Limb (tissue), 2 donors: ENCODE measurements at regions not wholly inside any gene's neighbourhood (a gene's known extent, or its start where the extent isn't known, plus 50 kb on each side); places are given as distances from the start of the nearest gene placed in this dataset.
"Not testable (repeated sequence)": the region's sequence is repeated elsewhere in the genome, so short reads cannot be mapped to it uniquely, and the experiment has no call there.

ENCODE experiments used
- DNase-seq, 2 donors: peaks; one replicate each; pipeline ENCODE4 v3.0.0-alpha.2; 2016; ENCODE audit errors: extremely low spot score in 2 of 2

DNA sequence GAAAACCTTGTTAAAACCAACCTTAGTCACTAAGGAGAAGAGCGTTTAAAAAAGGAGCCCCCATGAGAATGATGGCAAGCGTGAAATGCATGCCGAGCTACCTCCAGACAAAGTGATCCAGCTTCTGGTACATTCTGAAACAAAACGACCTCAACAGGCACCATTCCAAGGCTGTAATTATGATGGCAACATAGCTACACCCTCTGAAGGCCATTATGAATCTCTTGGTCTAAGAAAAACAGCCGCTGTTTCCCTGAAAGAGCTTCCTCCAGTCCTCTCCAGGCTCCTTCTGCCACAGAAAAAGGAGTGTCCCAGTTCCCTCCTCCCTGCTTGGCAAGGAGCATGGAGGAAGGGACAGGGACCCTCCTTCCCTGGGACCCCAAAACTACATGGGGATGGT lies 50.0 kb upstream of the ABLIM1 start:
- DNase-seq, result no peak

DNA sequence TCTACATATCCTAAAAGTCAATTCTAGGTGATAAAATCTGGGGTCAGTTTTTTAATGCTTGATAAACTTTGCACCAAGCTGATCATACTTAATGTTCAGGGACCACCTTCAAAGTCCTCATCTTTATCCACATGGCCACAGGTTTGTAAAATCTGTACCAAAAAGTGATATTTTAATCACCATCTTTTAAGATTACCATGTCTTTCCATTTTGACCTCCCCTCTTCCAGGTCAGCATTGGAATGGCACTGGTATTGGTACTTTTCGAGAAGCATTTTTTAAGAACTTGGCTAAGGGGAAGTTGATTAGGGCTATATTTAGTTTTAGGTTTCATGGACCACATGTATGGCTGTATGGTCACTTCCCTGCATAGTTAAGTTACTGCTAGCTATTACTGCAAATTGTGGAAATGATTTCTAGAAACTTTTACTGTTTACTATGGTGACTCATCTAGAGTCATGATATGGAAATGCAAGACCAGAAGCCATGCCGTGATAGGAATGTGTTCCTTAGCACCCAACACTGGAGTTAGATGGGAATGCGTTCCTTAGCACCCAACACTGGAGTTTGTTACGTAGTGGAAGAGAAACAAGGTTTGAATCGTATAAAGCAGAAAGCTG lies 50.8 kb upstream of the ABLIM1 start:
- no peak for DNase-seq

DNA sequence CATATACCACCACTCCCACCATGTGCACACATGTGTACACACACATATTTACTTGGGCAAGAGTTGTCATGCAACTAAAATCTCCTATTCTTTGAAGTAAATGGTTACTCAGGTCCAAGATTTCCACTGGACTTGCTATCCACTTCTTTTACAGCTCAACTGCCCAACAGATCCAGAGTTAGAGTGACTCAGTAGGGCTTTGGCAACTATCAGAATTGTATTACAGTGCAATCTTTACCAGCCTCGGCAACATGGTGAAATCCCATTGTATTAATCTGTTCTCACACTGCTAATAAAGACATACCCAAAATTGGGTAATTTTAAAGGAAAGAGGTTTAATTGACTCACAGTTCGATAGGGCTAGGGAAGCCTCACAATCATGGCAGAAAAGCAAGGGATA lies 51.9 kb upstream of the ABLIM1 start:
- DNase-seq, result no peak

DNA sequence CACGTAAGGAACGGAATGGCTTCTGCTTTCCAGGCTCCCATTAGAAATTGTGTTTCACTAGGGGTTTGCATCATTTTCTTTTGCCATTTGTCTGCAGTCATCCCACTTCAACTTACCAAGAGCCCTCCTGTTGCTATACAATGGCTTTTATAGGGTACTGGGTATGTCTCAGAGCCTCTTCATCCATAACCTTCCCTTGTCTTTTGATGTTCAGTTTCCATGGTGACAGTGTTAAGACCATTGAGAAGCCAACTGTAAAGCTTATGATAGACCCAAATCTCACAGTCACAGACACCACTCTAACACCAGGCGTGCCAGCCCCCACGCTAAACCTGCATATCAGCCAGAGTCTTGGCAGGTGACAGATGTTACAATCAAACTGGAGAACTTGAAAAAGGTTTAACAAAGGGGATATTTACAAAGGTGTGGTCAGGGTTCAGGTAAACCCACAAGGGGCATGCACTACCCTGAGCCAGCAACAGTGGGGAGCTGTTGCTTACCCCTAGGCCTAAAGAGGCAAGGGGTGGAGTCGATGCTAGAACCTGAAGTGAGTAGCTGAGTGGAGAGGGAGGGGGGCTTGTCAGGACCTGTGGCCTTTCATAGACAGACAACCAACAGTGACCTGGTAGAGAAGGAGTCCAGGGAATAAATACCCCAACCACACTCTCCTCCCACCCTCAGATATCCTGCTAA lies 53.2 kb upstream of the ABLIM1 start:
- no peak for DNase-seq

DNA sequence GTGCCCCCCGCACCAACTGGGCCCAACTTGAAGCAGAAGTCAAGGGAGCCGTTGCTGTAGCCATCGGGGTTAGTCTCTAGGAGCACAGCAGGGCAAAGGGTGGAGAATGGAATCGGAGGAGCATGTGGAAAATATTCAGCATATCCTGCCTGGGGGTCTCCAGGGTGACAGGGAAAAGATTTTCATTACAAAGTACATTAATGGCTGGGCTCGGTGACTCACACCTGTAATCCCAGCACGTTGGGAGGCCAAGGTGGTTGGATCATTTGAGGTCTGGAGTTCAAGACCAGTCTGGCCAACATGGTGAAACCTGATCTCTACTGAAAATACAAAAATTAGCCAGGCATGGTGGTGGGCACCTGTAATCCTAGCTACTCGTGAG lies 53.8 kb upstream of the ABLIM1 start:
- no peak for DNase-seq

DNA sequence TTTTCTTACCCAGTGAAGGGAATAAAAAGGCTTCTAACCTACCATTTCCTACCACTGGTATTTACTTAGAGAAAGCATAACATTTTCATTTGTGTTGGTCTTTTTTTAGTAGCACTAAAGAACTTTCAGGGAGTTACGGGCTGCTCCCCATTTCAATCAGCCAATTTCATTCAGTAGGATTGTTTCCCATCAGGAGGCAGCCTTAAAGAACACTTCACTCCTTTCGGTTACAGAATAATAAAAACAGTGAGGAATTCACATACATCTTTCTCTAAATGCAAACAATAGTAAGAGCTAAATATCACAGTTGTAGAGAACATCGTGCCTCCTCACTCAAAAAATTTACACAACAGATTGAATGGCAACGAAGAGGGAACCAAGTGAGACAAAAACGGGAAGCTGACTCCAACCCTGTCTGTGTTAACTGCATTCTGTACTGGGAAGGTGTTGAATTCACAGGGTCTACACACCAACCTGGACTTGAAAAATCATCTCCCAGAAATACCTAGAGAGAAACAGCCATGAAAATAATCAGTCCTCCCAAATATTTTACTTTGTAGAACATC lies 55.5 kb upstream of the ABLIM1 start:
- DNase-seq, result no peak

DNA sequence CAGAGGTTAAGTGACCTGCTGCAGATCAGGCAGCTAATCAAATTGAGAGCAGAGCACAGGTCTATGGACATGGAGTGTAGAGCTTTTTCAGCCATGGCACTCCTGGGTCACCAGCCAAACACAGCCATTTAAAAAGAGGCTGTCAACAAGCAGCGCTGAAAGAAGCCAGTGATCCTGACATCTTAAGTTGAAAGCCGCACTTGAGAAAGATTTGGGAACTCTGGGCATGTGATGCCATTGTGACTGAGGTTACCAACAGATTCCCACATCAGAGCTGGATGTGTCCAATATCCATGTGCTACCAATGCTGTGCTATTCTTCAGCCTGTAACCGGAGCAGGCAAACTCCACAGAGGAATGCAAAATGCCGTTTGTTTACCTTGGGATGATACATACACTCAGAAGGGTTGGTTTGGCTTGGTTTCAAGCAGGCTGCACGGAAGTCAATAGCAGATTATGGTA lies 56.2 kb upstream of the ABLIM1 start:
- DNase-seq, result no peak

DNA sequence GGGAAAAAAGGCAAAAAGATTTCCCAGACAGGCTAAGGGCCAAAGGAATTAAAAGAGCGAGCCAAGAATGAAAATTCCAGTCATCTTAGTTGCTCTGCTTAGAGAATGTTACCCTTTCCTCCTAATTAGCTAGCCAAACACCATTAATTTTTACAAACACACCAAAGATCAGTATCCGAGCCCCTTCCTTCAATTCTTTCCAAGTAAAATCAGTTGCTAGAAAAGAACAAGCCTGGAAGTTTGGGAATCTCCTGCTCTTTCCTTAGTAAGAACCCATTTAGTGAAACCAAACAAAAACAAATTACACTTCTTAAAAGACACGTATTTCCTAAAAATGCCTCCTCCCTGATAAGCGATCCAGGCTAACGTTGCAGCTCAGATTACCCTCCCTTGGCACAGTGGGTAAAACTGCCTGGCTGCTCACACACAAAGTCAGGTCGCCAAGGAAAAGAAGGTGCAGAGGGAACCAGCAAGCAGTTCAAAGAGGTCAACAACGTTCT lies 57.1 kb upstream of the ABLIM1 start:
- DNase-seq, result no peak

DNA sequence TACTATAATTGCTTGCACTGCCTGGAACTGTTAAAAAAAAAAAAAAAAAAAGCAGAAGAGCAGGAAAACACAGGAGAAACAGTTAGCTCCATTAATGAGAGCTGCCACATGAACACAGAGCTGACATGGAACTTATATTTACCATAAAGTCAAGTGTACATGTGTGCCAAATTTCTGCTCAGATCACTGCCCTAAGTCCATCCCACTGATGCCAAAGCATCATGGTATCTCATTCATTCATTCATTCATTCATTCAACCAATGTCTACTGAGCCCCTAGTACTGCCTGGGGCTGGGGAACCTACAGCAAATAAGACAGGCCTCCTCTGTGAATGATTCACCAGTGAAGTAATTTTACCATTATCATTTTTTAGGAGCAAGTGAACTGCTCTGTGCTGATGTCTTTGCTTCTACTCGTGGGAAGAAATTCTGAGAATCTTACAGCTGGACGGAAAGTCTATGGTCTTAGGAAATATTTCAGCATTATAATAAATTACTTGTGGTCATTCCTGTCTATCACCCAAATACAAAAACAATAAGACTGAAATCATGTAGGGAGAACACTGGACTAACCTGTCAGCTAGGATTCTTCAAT lies 58.8 kb upstream of the ABLIM1 start:
- DNase-seq, result no peak

DNA sequence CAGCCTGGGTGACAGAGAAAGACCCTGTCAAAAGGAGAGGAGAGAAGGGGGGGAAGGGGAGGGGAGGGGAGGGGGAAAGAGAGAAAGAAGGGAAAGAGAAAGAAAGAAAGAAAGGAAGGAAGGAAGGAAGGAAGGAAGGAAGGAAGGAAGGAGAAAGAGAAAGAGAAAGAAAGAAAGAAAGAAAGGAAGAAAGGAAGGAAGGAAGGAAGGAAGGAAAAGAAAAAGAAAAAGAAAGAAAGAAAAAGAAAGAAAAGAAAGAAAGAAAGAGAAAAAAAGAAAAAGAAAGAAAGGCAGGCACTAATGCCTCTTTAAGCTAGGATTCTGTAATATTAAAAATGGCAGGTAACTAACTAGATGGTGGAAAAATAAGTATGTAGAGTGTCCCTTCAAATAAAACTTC lies 59.8 kb upstream of the ABLIM1 start:
- not testable (repeated sequence) for DNase-seq

DNA sequence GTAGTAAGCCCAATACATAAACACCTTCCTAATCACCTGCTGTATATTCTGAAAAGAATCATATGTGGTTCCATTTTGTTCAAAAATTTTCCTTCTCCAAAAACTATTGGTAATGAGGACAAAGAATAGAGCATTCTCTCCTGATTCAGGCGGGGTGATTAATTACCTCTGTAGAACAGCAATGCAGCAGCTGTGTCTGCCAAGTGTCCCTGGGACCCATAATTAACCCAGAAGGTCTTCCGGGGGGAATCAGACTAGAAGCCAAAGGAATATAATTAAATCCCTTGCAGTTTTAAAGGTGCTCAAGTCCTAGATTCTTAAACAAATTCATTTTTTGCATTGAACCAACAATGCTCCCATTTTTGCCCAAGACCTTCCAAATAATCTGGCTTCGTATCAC lies 60.3 kb upstream of the ABLIM1 start:
- no peak for DNase-seq

DNA sequence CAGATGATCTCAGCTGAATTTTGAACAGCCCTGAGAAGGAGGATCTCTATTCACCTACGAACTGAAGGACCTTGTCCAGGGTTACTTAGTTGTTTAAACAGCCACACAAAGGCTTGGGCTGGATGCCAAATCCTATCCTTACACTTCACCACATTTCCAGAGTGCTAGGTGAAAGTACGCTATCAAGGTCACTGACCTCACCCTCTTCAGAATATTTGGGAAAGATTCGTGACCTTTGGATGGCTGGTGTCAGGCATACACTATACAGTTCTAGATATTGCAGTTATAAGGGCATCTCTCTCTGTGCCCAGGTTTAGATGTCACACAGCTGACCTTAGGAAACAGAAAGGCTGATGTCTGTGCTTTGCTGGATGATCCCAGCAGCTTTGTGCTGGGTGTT lies 61.2 kb upstream of the ABLIM1 start:
- no peak for DNase-seq

DNA sequence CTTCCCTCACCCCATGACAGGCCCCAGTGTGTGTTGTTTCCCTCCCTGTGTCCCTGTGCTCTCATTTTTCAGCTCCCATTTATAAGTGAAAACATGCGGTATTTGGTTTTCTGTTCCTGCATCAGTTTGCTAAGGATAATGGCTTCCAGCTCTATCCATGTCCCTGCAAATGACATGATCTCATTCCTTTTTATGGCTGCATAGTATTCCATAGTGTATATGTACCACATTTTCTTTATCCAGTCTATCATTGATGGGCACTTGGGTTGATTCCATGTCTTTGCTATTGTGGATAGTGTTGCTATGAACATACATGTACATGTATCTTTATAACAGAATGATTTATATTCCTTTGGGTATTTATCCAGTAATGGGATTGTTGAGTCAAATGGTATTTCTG lies 61.9 kb upstream of the ABLIM1 start:
- not testable (repeated sequence) for DNase-seq

DNA sequence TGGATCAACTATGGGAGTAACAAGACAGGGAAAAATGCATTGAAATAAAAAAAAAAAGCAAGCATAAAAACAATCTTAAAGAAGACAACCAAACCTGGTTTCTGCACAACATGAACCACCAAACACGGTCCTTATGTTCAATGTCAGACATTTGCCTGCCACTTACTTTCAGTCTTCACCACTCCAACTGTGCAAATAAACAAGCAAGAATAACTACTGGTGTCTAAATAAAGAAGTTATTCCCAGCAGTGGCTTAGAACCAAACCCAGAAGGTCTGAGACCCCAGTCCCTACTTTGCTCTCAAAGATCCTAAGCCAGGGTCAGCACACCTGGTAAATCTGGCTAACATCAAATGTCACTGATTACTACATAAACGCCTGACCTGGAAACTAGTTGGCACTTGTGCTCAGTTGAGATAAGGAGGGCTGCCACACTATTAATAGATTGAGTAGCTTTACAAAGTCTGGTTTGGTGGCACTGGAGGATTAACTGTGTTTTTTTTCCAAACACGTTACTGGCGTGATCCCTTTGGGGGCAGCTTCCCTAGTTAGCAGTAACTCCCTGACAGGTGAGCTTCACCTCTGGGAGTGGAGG lies 62.7 kb upstream of the ABLIM1 start:
- DNase-seq, result no peak

DNA sequence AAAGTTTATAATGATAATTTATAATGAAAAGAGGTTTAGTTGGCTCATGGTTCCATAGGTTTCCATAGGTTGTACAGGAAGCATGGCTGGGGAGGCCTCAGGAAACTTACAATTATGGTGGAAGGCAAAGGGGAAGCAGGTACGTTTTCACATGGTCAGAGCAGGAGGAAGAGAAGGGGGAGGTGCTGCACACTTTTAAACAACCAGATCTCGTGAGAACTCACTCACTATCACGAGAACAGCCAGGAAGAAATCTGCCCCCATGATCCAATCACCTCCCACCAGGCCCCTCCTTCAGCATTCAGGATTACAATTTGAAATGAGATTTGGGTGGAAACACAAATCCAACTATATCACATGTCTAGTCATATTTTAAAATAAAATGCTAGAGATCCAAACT lies 64.1 kb upstream of the ABLIM1 start:
- not testable (repeated sequence) for DNase-seq

DNA sequence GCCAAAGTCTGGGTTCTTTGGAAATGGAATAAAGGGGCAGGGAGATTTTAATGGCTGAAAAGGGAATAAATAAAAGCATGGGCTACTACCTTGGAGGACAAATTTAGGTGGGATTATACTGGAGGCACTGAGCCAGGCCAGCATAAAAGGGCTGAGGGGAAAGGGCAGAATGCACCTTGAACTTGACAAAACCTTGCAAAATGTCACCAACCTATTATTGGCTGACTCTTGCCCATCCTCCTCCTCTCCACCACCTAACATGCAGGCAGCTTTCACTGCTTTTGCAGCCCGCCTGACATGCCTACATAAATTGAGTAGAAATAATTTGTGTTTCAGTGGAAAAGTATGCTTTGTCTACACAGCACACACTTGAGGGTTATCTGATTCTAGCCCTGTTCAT lies 65.3 kb upstream of the ABLIM1 start:
- no peak for DNase-seq

DNA sequence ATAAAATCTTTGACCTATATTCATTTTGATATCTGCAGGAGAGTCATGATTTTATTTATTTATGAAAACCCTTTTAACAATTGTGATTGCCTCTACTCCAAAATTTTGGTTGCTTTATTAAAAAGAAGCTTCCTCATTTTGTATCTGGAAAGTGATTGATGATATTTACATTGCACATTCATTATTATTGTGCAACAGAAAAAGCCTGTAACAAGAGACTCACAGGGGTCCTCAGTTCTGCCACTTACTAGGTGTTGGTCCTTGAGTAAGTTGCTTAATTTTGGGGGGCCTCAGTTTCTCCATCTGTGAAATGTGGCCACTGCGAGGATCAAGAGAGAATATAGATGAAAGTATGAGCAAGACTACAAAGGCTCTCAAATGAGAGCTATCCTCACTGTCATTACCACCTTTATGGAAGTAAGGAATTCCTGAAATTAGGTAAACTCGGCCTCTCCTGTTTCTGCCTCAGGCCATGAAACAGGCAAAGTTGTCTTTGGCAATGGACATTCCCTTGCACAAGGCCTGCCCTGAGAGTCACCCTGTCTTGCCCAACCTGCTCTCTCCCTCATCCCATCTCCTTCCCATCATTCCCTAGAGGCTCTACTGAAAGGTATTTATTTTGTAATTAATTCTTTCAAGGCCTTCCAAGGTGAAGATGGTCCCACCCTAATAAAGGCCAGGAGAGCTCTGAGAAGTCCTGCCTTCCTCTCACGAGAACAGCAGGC lies 66.1 kb upstream of the ABLIM1 start:
- no peak for DNase-seq

DNA sequence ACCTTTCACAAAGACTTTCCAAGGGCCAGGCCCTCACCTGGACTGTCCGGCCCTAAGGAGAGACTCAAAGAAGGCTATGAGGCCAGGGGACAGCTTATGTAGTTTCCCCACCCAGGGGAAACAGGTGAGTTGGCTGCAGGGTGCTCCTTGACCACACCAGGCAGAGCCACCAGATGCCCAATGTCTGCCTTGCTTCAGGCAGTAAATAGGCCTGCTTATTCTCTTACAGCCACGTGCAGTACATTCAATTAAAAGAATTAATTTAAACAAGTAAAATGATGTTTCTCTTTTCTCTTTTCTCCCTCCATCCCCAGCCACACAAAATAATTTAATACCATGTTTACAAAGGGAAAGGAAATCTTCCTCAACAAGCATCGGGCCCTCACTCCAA lies 66.6 kb upstream of the ABLIM1 start:
- no peak for DNase-seq

DNA sequence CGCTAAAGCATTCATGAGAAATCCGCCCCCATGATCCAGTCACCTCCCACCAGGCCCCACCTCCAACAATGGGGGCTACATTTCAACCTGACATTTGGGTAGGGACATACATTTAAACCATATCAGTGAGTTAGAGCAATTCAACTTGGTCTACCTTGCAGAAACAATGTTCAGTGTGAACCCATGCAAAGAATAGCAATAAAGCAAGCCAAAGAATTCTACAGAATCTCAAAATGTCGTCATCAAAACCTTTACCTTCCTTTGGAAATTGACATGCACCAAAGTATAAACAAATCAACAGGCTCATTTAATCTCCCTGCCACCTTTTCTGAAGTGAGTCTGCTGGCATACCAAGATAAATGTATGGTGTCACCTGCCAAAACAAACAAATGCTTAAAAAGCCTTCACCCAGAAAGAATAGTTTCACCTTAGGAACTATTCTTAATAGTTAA lies 68.8 kb upstream of the ABLIM1 start:
- DNase-seq, result no peak

DNA sequence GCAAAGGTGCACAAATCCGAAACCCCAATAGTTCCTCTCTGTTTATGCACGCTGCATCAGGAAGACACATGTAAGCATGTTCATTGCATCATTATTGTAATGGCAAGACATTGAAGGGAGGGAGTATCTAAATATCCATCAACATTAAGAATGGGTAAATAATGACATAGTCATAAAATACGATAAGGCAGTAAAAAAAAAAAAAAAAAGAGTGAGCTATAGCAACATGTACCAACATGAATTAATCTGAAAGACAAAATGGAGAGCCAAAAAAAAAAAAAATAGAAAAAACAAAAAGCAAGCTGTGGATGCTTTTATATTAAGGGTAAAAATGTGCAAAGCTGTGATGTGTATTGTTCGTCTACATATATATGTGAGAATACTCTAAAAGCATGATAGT lies 70.2 kb upstream of the ABLIM1 start:
- no peak for DNase-seq

DNA sequence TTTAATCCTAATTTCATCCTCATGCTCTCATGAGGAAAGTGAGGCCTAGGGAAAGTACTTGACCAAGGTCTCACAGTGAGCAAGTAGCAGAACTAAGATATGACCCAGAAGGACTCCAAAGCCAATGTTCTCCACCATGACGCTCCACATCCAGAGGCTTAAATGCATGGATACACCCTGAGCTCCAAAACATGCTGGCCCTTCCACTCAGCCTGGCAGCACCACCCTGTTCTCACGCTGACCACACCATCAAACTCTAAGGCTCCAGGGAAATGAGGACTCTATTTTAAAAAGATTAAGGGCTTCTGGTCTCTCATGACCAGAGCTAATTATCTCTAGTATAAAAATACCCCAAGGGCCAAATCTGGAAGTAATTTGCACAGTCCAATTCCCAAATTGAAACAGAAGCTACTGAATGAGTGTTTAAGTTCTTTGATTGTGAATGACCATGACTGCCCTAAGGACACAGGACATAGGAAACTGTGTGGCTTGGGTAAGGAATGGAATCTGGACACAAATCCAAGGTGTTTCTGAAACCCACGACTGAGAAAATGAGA lies 71.1 kb upstream of the ABLIM1 start:
- no peak for DNase-seq
